ENCODE measurements at regions not wholly inside any gene's neighbourhood (a gene's known extent, or its start where the extent isn't known, plus 50 kb on each side); places are given as distances from the start of the nearest gene placed in this dataset.

DNA sequence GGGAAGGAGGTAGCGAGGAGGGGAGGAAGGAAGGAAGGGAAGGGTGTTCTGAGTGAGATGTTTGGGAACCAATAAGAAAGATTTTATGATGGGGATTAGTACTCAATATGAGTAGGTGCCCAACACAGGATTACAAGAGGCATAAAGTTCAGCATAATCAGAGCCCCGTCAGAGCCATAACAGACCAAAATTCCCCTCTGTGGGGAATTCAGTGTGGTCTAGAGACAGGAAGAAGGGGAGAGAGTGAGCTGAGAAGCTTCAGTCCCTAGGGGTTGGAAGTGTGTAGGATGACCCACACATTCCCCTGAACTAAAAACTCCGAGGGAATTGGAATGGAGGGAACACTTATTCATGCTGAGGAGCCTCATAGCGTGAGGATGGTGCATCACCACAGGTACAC lies 160.3 kb upstream of the SASH1 start:
- no peaks in the 10 kb centered on the region for H3K36me3 ChIP-seq (ENCODE audit: insufficient read depth, insufficient read length, low read length)
- H3K9ac ChIP-seq (ENCODE audit: insufficient read length, low read depth): no peak overlapping the region
- H3K9me3 ChIP-seq (ENCODE audit: insufficient read depth, low read length): no peaks in the 10 kb centered on the region
- TF ChIP-seq YY1 (IDR thresholded peaks at IDR 0.05; ENCODE audit: insufficient read depth, insufficient read length): no peak
- no peak for TF ChIP-seq SUZ12 (IDR thresholded peaks at IDR 0.05; ENCODE audit: extremely low read depth, insufficient read depth, insufficient read length)
- no peak for TF ChIP-seq ZNF274 (IDR thresholded peaks at IDR 0.05; ENCODE audit: low read depth, low read length)
- H3K4me3 ChIP-seq (ENCODE audit: insufficient read length, low read depth): no peak overlapping the region
- no peak for DNase-seq (ENCODE audit: low read depth, low spot score)
- no peaks in the 10 kb centered on the region for H3K27me3 ChIP-seq (ENCODE audit: insufficient read depth, insufficient read length)
- H3K4me1 ChIP-seq (ENCODE audit: insufficient read depth, insufficient read length): no peaks in the 10 kb centered on the region

DNA sequence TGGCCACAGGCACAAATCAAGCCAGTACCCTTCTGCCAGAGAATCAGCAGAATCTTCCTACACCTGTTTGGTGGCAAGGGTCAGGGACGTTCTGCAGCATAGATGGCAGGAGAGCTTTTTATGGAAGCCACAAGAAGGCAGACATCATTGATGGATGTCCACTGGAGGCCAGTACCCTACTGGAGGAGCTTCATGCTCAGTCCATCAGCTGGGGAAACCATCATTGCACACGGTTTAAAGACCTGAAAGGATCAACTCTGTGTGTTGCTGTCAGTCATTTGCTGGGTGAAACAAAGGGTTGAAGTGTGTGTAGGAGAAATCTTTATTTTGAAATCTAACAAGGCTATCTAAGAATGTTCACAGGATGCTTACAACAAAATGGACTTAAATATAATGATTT lies 158.9 kb upstream of the SASH1 start:
- no peaks in the 10 kb centered on the region for H3K9me3 ChIP-seq (ENCODE audit: insufficient read depth, low read length)
- H3K4me1 ChIP-seq (ENCODE audit: insufficient read depth, insufficient read length): no peaks in the 10 kb centered on the region
- no peaks in the 10 kb centered on the region for H3K36me3 ChIP-seq (ENCODE audit: insufficient read depth, insufficient read length, low read length)
- no peak overlapping the region for H3K4me3 ChIP-seq (ENCODE audit: insufficient read length, low read depth)
- no peak for TF ChIP-seq ZNF274 (IDR thresholded peaks at IDR 0.05; ENCODE audit: low read depth, low read length)
- no peak overlapping the region for H3K9ac ChIP-seq (ENCODE audit: insufficient read length, low read depth)
- no peak for DNase-seq (ENCODE audit: low read depth, low spot score)
- no peaks in the 10 kb centered on the region for H3K27me3 ChIP-seq (ENCODE audit: insufficient read depth, insufficient read length)

DNA sequence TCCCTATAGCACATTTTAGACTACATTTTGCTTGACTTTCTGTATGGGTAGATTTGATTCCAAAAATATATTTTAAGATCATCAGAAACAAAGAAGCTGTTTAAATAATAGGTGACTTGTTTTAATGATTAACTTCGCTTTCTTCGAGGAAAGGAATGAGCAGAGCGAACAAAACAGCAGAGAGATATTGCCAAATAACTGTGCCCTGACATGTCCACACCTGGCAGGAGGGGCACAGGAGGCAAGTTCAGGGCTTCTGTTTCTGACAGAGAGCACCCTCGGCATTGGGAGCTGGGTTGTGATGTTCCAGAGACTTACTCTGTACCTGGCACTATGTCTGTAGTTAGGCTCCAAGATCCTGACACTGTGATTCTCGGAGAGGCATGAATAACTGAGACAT lies 155.7 kb upstream of the SASH1 start:
- H3K4me1 ChIP-seq (ENCODE audit: insufficient read depth, insufficient read length): no peaks in the 10 kb centered on the region
- H3K9me3 ChIP-seq (ENCODE audit: insufficient read depth, low read length): no peaks in the 10 kb centered on the region
- H3K27me3 ChIP-seq (ENCODE audit: insufficient read depth, insufficient read length): no peaks in the 10 kb centered on the region

DNA sequence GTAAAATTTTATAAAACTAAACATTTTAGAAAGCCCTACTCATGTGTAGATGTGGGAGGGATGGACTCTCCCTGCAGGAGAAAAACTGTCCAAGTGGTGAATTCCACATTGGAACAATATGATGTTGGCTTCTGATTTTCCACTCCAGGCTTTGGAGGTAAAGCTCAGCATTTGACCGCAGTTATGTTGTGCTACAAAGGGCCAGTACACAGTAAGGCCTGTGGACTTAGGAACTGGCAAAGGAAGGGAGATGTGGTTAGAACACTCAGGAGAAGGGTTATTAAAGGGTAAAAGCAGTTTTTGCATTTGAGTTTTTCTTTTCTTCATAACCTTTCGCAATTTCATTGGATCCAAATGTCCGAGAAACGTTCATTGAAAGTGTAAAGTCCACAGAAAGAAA lies 150.3 kb upstream of the SASH1 start:
- no peak overlapping the region for H3K4me3 ChIP-seq (ENCODE audit: insufficient read length, low read depth)

More for the DNA sequence above, 155.7 kb upstream of the SASH1 start:
- TF ChIP-seq SUZ12 (IDR thresholded peaks at IDR 0.05; ENCODE audit: extremely low read depth, insufficient read depth, insufficient read length) (no peak), YY1 (IDR thresholded peaks at IDR 0.05; ENCODE audit: insufficient read depth, insufficient read length) (no peak), ZNF274 (IDR thresholded peaks at IDR 0.05; ENCODE audit: low read depth, low read length) (no peak)
- Histone ChIP-seq H3K36me3 (ENCODE audit: insufficient read depth, insufficient read length, low read length) (no peaks in the 10 kb centered on the region), H3K9ac (ENCODE audit: insufficient read length, low read depth) (no peak overlapping the region), H3K4me3 (ENCODE audit: insufficient read length, low read depth) (no peak overlapping the region)
- DNase-seq (ENCODE audit: low read depth, low spot score): no peak

DNA sequence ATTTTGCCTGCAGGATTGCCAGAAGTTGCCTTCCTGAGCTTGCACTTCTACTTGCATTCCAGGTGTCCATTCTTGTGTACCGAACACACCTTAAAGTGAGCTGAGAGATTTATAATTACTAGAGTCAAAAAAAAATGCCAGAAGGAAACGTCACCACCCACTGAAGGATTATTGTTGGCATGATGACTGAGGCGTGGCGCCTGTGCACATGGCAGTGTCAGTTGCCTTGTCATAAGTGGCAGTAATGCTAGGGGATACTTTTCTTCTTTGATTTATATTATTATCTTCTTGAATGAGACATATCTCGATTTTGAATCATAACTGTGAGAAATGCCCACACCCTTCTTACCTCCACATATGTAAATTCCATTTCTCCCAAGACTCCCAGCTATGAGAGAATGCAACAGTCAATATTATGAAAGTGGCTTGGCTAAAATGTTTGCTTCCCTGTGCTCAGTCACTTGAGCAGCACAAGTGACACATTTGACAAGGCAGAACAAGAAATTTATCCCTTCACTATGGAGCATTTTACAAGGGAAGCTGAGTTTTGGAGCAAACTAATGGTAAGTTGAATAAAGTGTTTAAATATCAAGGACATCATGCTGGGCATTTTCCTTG lies 149.5 kb upstream of the SASH1 start:
- Histone ChIP-seq H3K36me3 (ENCODE audit: insufficient read depth, insufficient read length, low read length) (no peaks in the 10 kb centered on the region), H3K9me3 (ENCODE audit: insufficient read depth, low read length) (no peaks in the 10 kb centered on the region), H3K4me3 (ENCODE audit: insufficient read length, low read depth) (no peak overlapping the region), H3K4me1 (ENCODE audit: insufficient read depth, insufficient read length) (no peaks in the 10 kb centered on the region), H3K9ac (ENCODE audit: insufficient read length, low read depth) (no peak overlapping the region), H3K27me3 (ENCODE audit: insufficient read depth, insufficient read length) (no peaks in the 10 kb centered on the region)
- no peak for DNase-seq (ENCODE audit: low read depth, low spot score)
- no peak for TF ChIP-seq SUZ12 (IDR thresholded peaks at IDR 0.05; ENCODE audit: extremely low read depth, insufficient read depth, insufficient read length)
- TF ChIP-seq ZNF274 (IDR thresholded peaks at IDR 0.05; ENCODE audit: low read depth, low read length): no peak
- no peak for TF ChIP-seq YY1 (IDR thresholded peaks at IDR 0.05; ENCODE audit: insufficient read depth, insufficient read length)

More for the DNA sequence above, 150.3 kb upstream of the SASH1 start:
- no peaks in the 10 kb centered on the region for H3K27me3 ChIP-seq (ENCODE audit: insufficient read depth, insufficient read length)
- no peaks in the 10 kb centered on the region for H3K9me3 ChIP-seq (ENCODE audit: insufficient read depth, low read length)
- H3K36me3 ChIP-seq (ENCODE audit: insufficient read depth, insufficient read length, low read length): no peaks in the 10 kb centered on the region
- H3K9ac ChIP-seq (ENCODE audit: insufficient read length, low read depth): no peak overlapping the region
- H3K4me1 ChIP-seq (ENCODE audit: insufficient read depth, insufficient read length): no peaks in the 10 kb centered on the region
- TF ChIP-seq SUZ12 (IDR thresholded peaks at IDR 0.05; ENCODE audit: extremely low read depth, insufficient read depth, insufficient read length): no peak
- DNase-seq (ENCODE audit: low read depth, low spot score): no peak

DNA sequence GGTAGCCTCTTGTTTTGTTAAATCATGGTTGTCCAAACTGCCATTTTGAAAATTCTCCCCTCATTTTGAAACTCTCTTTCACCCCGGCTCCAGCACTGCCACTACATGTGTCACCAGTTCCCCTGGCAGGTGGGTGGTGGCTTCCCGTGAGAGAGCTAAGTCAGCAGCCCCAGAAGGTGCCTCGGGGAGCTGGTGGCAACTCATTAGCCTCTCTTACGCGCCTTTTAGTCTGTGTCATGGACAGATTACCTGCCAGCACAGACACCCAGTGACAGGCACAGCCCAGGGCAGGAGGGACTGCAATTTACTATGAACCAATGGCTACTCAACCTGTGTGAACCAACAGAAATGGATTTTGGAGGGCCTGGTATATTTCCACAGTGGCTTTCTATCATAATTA lies 147.1 kb upstream of the SASH1 start:
- Histone ChIP-seq H3K36me3 (ENCODE audit: insufficient read depth, insufficient read length, low read length) (no peaks in the 10 kb centered on the region), H3K4me3 (ENCODE audit: insufficient read length, low read depth) (no peak overlapping the region), H3K9me3 (ENCODE audit: insufficient read depth, low read length) (no peaks in the 10 kb centered on the region), H3K27me3 (ENCODE audit: insufficient read depth, insufficient read length) (no peaks in the 10 kb centered on the region), H3K4me1 (ENCODE audit: insufficient read depth, insufficient read length) (no peaks in the 10 kb centered on the region), H3K9ac (ENCODE audit: insufficient read length, low read depth) (no peak overlapping the region)
- DNase-seq (ENCODE audit: low read depth, low spot score): no peak
- no peak for TF ChIP-seq ZNF274 (IDR thresholded peaks at IDR 0.05; ENCODE audit: low read depth, low read length)
- no peak for TF ChIP-seq SUZ12 (IDR thresholded peaks at IDR 0.05; ENCODE audit: extremely low read depth, insufficient read depth, insufficient read length)
- no peak for TF ChIP-seq YY1 (IDR thresholded peaks at IDR 0.05; ENCODE audit: insufficient read depth, insufficient read length)

DNA sequence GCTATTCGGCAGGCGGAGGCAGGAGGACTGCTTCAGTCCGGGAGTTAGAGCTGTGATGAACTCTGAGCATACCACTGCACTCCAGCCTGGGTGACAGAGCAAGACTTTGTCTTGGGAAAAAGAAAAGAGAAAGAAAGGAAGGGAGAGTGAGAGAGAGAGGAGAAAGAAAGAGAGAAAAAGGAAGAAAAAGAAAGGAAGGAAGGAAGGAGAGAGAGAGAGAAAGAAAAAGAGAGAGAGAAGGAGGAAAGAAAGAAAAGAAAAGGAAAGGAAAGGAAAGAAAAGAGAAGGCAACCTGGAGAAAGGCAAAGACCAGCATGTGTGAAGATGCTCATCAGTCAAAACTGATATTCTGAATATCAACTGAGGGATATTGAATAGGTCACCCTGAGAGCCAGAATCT lies 143.1 kb upstream of the SASH1 start:
- no peak overlapping the region for H3K4me3 ChIP-seq (ENCODE audit: insufficient read length, low read depth)
- TF ChIP-seq YY1 (IDR thresholded peaks at IDR 0.05; ENCODE audit: insufficient read depth, insufficient read length) (no peak), ZNF274 (IDR thresholded peaks at IDR 0.05; ENCODE audit: low read depth, low read length) (no peak), SUZ12 (IDR thresholded peaks at IDR 0.05; ENCODE audit: extremely low read depth, insufficient read depth, insufficient read length) (no peak)
- H3K9me3 ChIP-seq (ENCODE audit: insufficient read depth, low read length): no peaks in the 10 kb centered on the region
- no peaks in the 10 kb centered on the region for H3K36me3 ChIP-seq (ENCODE audit: insufficient read depth, insufficient read length, low read length)
- H3K27me3 ChIP-seq (ENCODE audit: insufficient read depth, insufficient read length): no peaks in the 10 kb centered on the region
- DNase-seq (ENCODE audit: low read depth, low spot score): no peak
- no peak overlapping the region for H3K9ac ChIP-seq (ENCODE audit: insufficient read length, low read depth)
- H3K4me1 ChIP-seq (ENCODE audit: insufficient read depth, insufficient read length): no peaks in the 10 kb centered on the region

DNA sequence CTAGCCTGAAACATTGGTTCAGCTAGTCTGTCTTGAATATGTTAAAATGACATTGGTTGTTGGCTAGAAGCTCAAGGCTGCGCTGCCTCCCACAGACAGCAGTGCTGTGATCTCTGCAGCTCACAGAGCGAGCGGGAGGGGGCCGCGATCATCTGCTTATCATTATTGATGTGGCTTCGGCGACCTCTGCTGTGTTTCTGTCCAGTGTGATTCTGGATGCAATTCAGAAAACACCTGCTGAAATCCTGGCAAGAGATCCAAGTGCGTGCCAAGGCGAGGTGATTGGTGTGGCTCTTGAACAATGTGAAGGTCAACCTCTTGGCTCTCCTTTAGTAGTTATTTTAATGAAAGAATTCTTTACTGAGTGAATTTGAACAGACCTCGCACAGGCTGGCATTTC lies 142.3 kb upstream of the SASH1 start:
- no peaks in the 10 kb centered on the region for H3K4me1 ChIP-seq (ENCODE audit: insufficient read depth, insufficient read length)
- no peaks in the 10 kb centered on the region for H3K27me3 ChIP-seq (ENCODE audit: insufficient read depth, insufficient read length)
- no peak for DNase-seq (ENCODE audit: low read depth, low spot score)
- TF ChIP-seq ZNF274 (IDR thresholded peaks at IDR 0.05; ENCODE audit: low read depth, low read length): no peak
- no peak overlapping the region for H3K9ac ChIP-seq (ENCODE audit: insufficient read length, low read depth)
- H3K4me3 ChIP-seq (ENCODE audit: insufficient read length, low read depth): no peak overlapping the region
- no peaks in the 10 kb centered on the region for H3K9me3 ChIP-seq (ENCODE audit: insufficient read depth, low read length)
- no peaks in the 10 kb centered on the region for H3K36me3 ChIP-seq (ENCODE audit: insufficient read depth, insufficient read length, low read length)

All from NT2/D1 (cell line).